ENCODE measurements at regions not wholly inside any gene's neighbourhood (a gene's known extent, or its start where the extent isn't known, plus 50 kb on each side); places are given as distances from the start of the nearest gene placed in this dataset.

DNA sequence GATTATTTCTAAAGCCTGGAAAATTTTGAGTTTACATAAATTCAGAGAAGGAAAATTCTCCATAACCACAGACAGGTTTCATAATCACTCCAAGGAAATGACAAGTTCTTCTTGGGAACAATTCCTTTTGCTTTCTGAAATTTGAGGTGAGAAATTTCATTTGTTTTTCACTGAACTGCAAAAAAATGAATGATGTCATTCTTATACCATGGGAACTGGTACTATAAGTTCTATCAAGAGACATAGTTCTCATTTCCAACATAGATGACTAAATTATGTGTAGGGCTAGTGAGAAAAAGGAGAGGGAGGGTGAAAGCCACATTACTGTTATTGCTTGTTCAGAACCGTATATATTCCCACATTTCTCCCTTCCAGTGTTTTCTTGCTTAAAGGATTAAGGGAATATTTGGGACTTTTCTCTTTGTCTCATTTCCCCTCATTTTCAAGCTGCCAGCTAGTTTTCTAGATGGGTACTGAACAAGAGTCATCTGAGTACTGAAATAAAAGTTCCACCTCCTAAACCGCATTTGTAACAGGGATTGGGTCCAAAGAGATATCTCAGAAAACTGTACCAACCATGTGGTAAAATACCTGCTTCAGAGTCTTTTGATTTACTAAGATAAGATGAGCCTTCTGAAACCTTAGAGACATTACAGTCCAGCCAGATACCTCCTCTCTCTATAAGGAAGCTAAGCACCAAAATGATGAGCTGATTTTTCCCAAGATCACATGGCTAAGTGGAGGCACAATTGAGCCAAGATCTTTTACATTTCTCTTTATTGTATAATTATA, 144.3 kb upstream of the PRDM1 start:
- TF ChIP-seq, protein P1, sequence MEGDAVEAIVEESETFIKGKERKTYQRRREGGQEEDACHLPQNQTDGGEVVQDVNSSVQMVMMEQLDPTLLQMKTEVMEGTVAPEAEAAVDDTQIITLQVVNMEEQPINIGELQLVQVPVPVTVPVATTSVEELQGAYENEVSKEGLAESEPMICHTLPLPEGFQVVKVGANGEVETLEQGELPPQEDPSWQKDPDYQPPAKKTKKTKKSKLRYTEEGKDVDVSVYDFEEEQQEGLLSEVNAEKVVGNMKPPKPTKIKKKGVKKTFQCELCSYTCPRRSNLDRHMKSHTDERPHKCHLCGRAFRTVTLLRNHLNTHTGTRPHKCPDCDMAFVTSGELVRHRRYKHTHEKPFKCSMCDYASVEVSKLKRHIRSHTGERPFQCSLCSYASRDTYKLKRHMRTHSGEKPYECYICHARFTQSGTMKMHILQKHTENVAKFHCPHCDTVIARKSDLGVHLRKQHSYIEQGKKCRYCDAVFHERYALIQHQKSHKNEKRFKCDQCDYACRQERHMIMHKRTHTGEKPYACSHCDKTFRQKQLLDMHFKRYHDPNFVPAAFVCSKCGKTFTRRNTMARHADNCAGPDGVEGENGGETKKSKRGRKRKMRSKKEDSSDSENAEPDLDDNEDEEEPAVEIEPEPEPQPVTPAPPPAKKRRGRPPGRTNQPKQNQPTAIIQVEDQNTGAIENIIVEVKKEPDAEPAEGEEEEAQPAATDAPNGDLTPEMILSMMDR (IDR thresholded peaks at IDR 0.05): no peak
- DNase-seq (ENCODE audit: low spot score): no peak

GRCh38 chr6:105940990-105941389, 145.1 kb upstream of the PRDM1 start:
- no peaks in the 10 kb centered on the region for H3K4me1 ChIP-seq
- TF ChIP-seq, protein P1 (IDR thresholded peaks at IDR 0.05): no peak
- no peaks in the 10 kb centered on the region for H3K36me3 ChIP-seq
- no peak overlapping the region for H3K4me3 ChIP-seq
- DNase-seq (ENCODE audit: low spot score): no peak
- no peak overlapping the region for H3K27ac ChIP-seq
- no peaks in the 10 kb centered on the region for H3K27me3 ChIP-seq
- no peaks in the 10 kb centered on the region for H3K9me3 ChIP-seq

More for the DNA sequence above, 144.3 kb upstream of the PRDM1 start:
- Histone ChIP-seq H3K9me3 (no peaks in the 10 kb centered on the region), H3K27me3 (no peaks in the 10 kb centered on the region), H3K4me3 (no peak overlapping the region), H3K27ac (no peak overlapping the region), H3K4me1 (no peaks in the 10 kb centered on the region), H3K36me3 (no peaks in the 10 kb centered on the region)

GRCh38 chr6:105936972-105937371, 149.2 kb upstream of the PRDM1 start:
- TF ChIP-seq, protein P1 (IDR thresholded peaks at IDR 0.05): no peak
- no peaks in the 10 kb centered on the region for H3K4me1 ChIP-seq
- H3K27ac ChIP-seq: no peak overlapping the region
- H3K4me3 ChIP-seq: no peak overlapping the region
- H3K27me3 ChIP-seq: no peaks in the 10 kb centered on the region
- DNase-seq (ENCODE audit: low spot score): no peak
- H3K9me3 ChIP-seq: no peaks in the 10 kb centered on the region
- H3K36me3 ChIP-seq: no peaks in the 10 kb centered on the region

- H3K27ac ChIP-seq: no peak overlapping the region
- H3K27me3 ChIP-seq: no peaks in the 10 kb centered on the region
- no peak overlapping the region for H3K4me3 ChIP-seq
- no peak for DNase-seq (ENCODE audit: low spot score)
- no peaks in the 10 kb centered on the region for H3K4me1 ChIP-seq
- TF ChIP-seq, protein P1 (IDR thresholded peaks at IDR 0.05): no peak
- H3K9me3 ChIP-seq: no peaks in the 10 kb centered on the region
- H3K36me3 ChIP-seq: no peaks in the 10 kb centered on the region
These were observed 150.7 kb upstream of the PRDM1 start for GRCh38 chr6:105935416-105935815.

DNA sequence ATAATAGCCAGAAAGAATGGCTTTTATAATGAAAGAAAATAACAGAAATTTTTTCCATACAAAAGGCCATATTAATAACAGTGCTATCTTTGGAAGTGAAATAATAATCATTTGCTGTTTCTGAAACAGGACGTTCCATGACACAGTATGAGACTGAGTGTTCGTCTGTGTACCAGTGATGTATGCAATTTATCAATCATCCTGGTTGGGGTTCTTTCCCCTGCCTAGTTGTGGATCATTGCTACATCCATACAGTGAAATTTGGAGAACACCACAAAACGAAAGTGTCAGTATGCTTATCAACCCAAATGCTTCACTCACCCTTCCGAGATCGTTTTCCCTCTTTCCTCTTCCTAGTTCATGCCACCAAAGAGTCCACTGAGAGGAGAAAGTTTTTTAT, 151.4 kb upstream of the PRDM1 start:
- H3K9me3 ChIP-seq: no peaks in the 10 kb centered on the region
- no peaks in the 10 kb centered on the region for H3K4me1 ChIP-seq
- H3K4me3 ChIP-seq: no peak overlapping the region
- H3K36me3 ChIP-seq: no peaks in the 10 kb centered on the region
- DNase-seq (ENCODE audit: low spot score): no peak
- TF ChIP-seq, protein P1 (IDR thresholded peaks at IDR 0.05): no peak
- H3K27me3 ChIP-seq: no peaks in the 10 kb centered on the region
- H3K27ac ChIP-seq: no peak overlapping the region

DNA sequence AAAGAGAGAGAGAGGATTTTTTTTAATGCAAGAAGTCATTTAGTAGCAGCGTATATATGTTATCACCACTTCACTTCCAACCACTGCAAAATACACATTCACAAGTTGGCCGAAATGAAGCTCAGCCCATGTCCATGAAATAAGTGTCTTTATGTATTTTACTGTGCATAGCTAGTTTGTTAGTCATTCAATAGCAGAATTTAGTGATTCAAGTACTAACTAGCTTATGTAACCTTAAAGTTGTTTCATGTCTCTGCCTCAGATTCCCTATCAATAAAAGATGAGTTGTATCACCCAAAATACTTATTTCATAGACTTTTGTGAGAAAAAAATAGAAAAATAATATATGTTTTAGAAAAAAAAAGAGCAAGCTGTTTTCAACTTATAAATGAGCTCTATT, 153.7 kb upstream of the PRDM1 start:
- no peaks in the 10 kb centered on the region for H3K4me1 ChIP-seq
- TF ChIP-seq, protein P1 (IDR thresholded peaks at IDR 0.05): no peak
- no peaks in the 10 kb centered on the region for H3K27me3 ChIP-seq
- no peak overlapping the region for H3K27ac ChIP-seq
- DNase-seq (ENCODE audit: low spot score): no peak
- no peak overlapping the region for H3K4me3 ChIP-seq
- H3K36me3 ChIP-seq: no peaks in the 10 kb centered on the region
- no peaks in the 10 kb centered on the region for H3K9me3 ChIP-seq
